Nephron (organoid): ENCODE measurements at regions not wholly inside any gene's neighbourhood (a gene's known extent, or its start where the extent isn't known, plus 50 kb on each side); places are given as distances from the start of the nearest gene placed in this dataset.
A peak's percentile ranks its signal among the peaks of the same experiment; 100 is the strongest.

ENCODE experiments used
- H3K27ac Mint-ChIP-seq, 3 experiments: 2 replicates each; pipeline ENCODE4 v1.8.0; 2020; ENCODE audit warnings: mixed read lengths in 3 of 3, mild to moderate bottlenecking in 2 of 3, moderate library complexity in 1 of 3
- H3K27me3 Mint-ChIP-seq: 2 replicates; pipeline ENCODE4 v1.8.0; 2021; ENCODE audit warnings: low read depth, mild to moderate bottlenecking, moderate library complexity, mixed read lengths
- H3K36me3 Mint-ChIP-seq: 2 replicates; pipeline ENCODE4 v1.8.0; 2020; ENCODE audit warnings: low read depth, mixed read lengths
- H3K4me1 Mint-ChIP-seq: 2 replicates; pipeline ENCODE4 v1.8.0; 2020; ENCODE audit warnings: mixed read lengths
- H3K4me3 Mint-ChIP-seq, 3 experiments: 2 replicates each; pipeline ENCODE4 v1.8.0; 2020; ENCODE audit warnings: mild to moderate bottlenecking in 3 of 3, mixed read lengths in 3 of 3, moderate library complexity in 2 of 3
- H3K9me3 Mint-ChIP-seq: 2 replicates; pipeline ENCODE4 v1.8.0; 2020; ENCODE audit warnings: mixed read lengths
- TF ChIP-seq, protein P1 (sequence below), 3 experiments: fragments of 200-600 bp; sonication (generic); IDR thresholded peaks; one replicate each; pipeline ENCODE4 v1.5.0; 2021; ENCODE audit warnings: antibody characterized with exemption in 3 of 3; ENCODE audit not compliant: unreplicated experiment in 3 of 3

DNA sequence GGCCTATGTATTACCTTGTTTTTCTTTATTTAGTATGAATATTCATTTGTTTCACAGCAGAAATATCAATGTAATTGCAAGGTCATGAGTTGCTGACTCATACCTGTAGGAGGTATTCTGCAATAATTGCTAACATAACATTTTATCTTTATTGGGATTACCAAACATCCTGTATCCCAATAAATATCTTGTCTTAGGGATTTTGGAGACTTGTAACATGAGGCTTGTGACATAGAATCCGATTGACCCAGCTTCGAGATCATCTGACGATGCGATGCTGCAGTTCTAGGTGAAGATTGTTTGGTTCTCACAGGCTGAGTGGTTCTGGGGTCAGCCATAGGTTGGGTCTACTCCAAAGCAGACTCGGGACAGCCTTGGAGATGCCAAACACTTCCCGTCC is 133.4 kb upstream of the RND3 start:
- H3K4me3 Mint-ChIP-seq, result no peak overlapping the region
- H3K36me3 Mint-ChIP-seq, result no peaks in the 10 kb centered on the region
- no peaks in the 10 kb centered on the region for H3K27me3 Mint-ChIP-seq
- peak overlapping the region; percentile 72 to 92 (median 88) for H3K27ac Mint-ChIP-seq
- peaks cover 2% of the 10 kb centered on the region for H3K9me3 Mint-ChIP-seq
- TF ChIP-seq, protein P1, sequence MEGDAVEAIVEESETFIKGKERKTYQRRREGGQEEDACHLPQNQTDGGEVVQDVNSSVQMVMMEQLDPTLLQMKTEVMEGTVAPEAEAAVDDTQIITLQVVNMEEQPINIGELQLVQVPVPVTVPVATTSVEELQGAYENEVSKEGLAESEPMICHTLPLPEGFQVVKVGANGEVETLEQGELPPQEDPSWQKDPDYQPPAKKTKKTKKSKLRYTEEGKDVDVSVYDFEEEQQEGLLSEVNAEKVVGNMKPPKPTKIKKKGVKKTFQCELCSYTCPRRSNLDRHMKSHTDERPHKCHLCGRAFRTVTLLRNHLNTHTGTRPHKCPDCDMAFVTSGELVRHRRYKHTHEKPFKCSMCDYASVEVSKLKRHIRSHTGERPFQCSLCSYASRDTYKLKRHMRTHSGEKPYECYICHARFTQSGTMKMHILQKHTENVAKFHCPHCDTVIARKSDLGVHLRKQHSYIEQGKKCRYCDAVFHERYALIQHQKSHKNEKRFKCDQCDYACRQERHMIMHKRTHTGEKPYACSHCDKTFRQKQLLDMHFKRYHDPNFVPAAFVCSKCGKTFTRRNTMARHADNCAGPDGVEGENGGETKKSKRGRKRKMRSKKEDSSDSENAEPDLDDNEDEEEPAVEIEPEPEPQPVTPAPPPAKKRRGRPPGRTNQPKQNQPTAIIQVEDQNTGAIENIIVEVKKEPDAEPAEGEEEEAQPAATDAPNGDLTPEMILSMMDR (IDR thresholded peaks at IDR 0.05; ENCODE audit: unreplicated experiment in 3 of 3), result no peak
- H3K4me1 Mint-ChIP-seq, result peaks cover 59% of the 10 kb centered on the region

DNA sequence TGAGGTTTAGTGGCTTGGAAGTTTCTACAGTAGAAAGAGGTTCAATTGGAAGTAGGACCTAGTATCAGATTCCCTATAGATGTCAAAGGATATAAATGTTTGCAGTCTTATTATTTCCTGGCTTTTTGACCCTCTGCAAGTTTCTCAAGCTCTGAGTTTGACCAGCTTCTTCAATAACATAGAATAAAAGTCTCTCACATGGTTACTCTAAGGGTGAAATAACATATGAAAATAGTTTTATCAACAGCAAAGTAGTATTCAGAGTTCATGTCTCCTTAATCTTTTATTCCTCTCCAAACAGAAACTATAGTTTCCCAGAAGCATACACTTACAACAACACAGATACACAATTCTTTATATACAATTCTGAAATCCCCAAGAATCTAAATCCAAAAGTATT is 132.9 kb upstream of the RND3 start:
- TF ChIP-seq, protein P1 (IDR thresholded peaks at IDR 0.05; ENCODE audit: unreplicated experiment in 3 of 3), result no peak
- Mint-ChIP-seq H3K27ac (peak overlapping the region; percentile 72 to 92 (median 88)), H3K36me3 (no peaks in the 10 kb centered on the region), H3K4me1 (peaks cover 58% of the 10 kb centered on the region), H3K27me3 (no peaks in the 10 kb centered on the region), H3K9me3 (peaks cover 2% of the 10 kb centered on the region), H3K4me3 (no peak overlapping the region)

DNA sequence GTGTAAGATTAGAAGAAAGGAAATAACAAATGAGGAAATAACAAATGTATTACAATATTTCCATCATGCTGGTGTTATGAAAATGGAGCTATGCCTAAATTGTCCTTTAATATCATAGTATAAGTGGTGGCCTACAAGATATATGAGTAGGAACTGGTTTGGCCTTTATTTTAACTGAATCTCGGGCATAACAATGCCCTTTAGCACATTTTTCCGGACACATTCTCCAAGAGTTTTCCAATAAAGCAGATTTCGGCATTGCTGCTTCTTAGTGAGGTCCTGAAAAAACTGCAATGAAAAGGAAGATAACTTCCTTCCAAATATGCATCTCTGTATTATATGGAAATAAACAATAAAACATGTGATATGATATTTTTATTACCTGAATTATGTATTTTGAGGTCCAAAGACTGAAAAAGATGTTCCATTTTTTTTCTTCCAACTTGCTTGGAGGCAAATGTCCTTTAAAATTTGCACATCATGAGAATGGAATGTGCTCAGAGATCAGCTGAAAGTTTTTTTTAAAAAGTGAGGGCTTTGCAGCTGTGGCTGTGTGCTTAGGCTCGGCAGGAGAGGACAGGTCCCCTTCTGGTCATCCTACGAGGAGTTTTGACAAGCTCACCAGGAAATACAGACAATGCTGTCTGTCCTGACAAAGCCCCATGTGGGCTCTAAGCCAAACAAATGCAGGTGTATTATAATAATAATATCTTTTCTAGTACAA is 132.3 kb upstream of the RND3 start:
- H3K27me3 Mint-ChIP-seq, result no peaks in the 10 kb centered on the region
- H3K4me1 Mint-ChIP-seq, result peaks cover 54% of the 10 kb centered on the region
- peak overlapping the region; percentile 72 to 92 (median 88) for H3K27ac Mint-ChIP-seq
- peak overlapping the region in 1 of 3 experiments; percentile 27 for H3K4me3 Mint-ChIP-seq
- TF ChIP-seq, protein P1 (IDR thresholded peaks at IDR 0.05; ENCODE audit: unreplicated experiment in 3 of 3), result no peak
- H3K36me3 Mint-ChIP-seq, result no peaks in the 10 kb centered on the region
- H3K9me3 Mint-ChIP-seq, result peaks cover 2% of the 10 kb centered on the region

DNA sequence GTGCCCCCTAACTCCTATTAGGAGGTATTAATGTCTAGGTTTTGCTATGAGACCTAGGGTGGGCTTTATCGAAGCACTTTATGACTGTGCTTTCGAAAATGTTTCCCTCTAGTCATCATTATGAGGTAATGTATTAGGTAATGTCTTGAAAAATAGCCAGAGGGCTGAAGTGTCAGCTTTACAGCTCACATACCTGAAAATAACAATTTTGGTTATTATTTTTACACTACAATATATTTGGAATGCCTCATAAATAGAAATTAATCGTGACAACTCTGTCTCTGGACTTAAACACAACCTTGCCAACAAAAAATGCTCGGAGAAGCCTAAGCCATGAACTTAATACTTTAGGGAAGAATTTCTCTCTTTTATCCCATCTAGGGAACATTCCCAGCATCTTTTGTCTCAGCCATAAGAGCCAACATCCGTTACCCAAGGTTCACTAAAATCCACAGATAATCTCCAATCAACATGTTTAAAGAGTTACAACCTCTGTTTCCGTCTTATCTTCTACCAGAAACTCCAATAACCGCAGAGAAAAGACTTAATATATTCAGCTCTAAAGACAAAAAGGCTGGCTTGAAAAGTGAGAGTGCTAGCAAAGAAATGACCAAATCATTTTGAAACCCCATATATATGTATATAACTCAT is 130.9 kb upstream of the RND3 start:
- H3K27ac Mint-ChIP-seq, result peak overlapping the region; percentile 50 to 71 (median 66)
- no peaks in the 10 kb centered on the region for H3K27me3 Mint-ChIP-seq
- TF ChIP-seq, protein P1 (IDR thresholded peaks at IDR 0.05; ENCODE audit: unreplicated experiment in 3 of 3), result no peak
- H3K4me1 Mint-ChIP-seq, result peaks cover 50% of the 10 kb centered on the region
- H3K36me3 Mint-ChIP-seq, result no peaks in the 10 kb centered on the region
- peaks cover 2% of the 10 kb centered on the region for H3K9me3 Mint-ChIP-seq
- H3K4me3 Mint-ChIP-seq, result no peak overlapping the region

DNA sequence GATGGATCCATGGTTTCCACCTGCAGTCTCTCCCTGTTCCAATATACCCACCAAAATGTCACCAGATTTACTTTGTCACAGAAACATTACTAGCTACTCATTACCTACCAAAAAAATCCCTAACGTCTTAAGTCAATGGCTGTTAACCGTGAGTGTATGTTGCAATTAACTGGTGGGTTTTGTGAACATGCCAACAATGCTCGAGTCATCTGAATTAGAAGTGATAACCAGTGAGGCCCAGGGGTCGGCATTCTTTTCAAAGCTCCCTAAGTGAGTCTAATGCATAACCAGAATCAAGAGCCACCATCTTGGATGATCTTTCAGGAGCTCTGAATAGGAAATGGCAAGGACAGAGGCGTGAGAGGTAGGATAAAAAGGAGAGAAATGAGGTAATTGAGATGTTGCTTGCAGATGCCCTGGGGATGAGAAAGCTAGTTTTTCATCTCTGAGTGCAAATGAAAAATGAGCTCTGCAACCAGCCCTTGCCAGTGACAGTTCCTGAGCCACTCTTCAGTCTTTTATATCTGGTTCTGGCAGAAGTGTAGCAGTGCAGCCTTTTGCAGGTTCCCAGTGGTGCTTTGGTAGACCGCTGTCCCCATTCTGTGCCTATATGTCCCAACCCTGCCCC is 130.0 kb upstream of the RND3 start:
- H3K27me3 Mint-ChIP-seq, result no peaks in the 10 kb centered on the region
- H3K9me3 Mint-ChIP-seq, result peaks cover 2% of the 10 kb centered on the region
- no peak overlapping the region for H3K4me3 Mint-ChIP-seq
- H3K4me1 Mint-ChIP-seq, result peaks cover 56% of the 10 kb centered on the region
- no peaks in the 10 kb centered on the region for H3K36me3 Mint-ChIP-seq
- no peak overlapping the region for H3K27ac Mint-ChIP-seq
- TF ChIP-seq, protein P1 (IDR thresholded peaks at IDR 0.05; ENCODE audit: unreplicated experiment in 3 of 3), result no peak
